ENCODE measurements at regions not wholly inside any gene's neighbourhood (a gene's known extent, or its start where the extent isn't known, plus 50 kb on each side); places are given as distances from the start of the nearest gene placed in this dataset.

DNA sequence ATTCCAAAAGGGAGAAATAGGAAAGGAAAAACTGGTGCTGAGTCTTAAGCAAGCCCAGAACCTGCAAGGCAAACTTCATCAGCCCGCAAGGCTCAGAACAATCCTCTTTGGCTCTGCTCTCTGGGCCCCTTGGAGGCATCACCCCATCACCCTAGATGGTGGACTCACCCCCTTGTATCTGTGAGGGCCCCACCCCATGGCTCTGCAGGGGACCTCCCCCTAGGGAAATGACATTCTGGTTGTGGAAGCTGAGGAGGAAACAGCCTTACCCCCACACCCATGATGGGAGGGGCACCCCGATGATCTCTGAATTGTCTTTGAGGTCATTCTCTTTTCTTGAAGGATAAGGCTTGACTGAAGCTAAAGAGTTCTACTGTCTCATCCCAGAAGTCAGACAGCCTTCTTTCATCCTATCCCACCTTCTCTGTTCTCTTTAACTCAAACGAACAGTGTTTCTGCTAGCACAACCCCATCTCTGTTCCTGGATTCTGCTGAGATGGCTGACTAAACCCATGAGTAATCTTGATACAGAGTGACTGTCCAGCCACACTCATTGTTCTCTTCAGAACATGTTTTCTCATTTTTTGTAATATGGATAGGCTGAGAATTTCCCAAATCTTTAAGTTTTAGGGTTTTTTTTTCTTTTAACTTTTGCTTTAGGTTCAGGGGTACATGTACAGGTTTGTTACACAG is 492.1 kb upstream of the MYT1L start:
- Histone ChIP-seq H3K9me3 (replicated peaks; ENCODE audit: insufficient read depth, low read length) (no peaks in the 10 kb centered on the region), H4K20me1 (ENCODE audit: insufficient read depth, low read length) (no peaks in the 10 kb centered on the region), H3K27me3 (replicated peaks; ENCODE audit: insufficient read depth, low read length) (no peaks in the 10 kb centered on the region), H3K4me1 (ENCODE audit: low read length) (no peaks in the 10 kb centered on the region), H3K9ac (ENCODE audit: low read length) (no peak overlapping the region), H3F3A (ENCODE audit: insufficient read depth, low read length) (no peaks in the 10 kb centered on the region), H3K4me3 (ENCODE audit: low read length) (no peak overlapping the region), H2AFZ (ENCODE audit: low read length) (no peak overlapping the region), H3K9me2 (replicated peaks; ENCODE audit: insufficient read depth, low read length) (no peaks in the 10 kb centered on the region), H3K79me2 (ENCODE audit: low read length) (no peaks in the 10 kb centered on the region), H3K4me2 (ENCODE audit: low read depth, low read length) (no peak overlapping the region), H3K27ac (ENCODE audit: low read length) (no peak overlapping the region), H3K36me3 (replicated peaks; ENCODE audit: insufficient read depth, low read length) (no peaks in the 10 kb centered on the region)
- DNase-seq = no peak
- no peak for TF ChIP-seq EZH2 (optimal IDR thresholded peaks at IDR 0.05; ENCODE audit: low read depth, low read length)
- no peak for TF ChIP-seq EZH2phosphoT487 (IDR thresholded peaks at IDR 0.05; ENCODE audit: low read length)
- TF ChIP-seq, protein P1, sequence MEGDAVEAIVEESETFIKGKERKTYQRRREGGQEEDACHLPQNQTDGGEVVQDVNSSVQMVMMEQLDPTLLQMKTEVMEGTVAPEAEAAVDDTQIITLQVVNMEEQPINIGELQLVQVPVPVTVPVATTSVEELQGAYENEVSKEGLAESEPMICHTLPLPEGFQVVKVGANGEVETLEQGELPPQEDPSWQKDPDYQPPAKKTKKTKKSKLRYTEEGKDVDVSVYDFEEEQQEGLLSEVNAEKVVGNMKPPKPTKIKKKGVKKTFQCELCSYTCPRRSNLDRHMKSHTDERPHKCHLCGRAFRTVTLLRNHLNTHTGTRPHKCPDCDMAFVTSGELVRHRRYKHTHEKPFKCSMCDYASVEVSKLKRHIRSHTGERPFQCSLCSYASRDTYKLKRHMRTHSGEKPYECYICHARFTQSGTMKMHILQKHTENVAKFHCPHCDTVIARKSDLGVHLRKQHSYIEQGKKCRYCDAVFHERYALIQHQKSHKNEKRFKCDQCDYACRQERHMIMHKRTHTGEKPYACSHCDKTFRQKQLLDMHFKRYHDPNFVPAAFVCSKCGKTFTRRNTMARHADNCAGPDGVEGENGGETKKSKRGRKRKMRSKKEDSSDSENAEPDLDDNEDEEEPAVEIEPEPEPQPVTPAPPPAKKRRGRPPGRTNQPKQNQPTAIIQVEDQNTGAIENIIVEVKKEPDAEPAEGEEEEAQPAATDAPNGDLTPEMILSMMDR (IDR thresholded peaks at IDR 0.05; ENCODE audit: low read length) = no peak

DNA sequence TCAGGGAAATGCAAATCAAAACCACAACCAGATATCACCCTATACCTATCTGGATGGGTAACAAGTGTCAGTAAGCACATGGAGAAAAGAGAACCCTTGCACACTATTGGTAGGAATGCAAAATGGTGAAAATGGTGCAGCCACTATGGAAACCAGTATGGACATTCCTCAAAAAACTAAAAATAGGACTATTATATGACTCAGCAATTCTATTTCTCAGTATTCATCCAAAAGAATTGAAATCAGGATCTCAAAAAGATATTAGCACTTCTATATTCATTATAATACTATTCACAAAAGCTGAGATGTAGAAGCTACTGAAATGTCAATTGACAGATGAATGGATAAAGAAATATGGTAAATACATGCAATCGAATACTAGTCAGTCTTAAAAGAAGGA is 491.1 kb upstream of the MYT1L start:
- no peak for TF ChIP-seq EZH2 (optimal IDR thresholded peaks at IDR 0.05; ENCODE audit: low read depth, low read length)
- TF ChIP-seq, protein P1 (IDR thresholded peaks at IDR 0.05; ENCODE audit: low read length) = no peak
- TF ChIP-seq EZH2phosphoT487 (IDR thresholded peaks at IDR 0.05; ENCODE audit: low read length) = no peak
- Histone ChIP-seq H4K20me1 (ENCODE audit: insufficient read depth, low read length) (no peaks in the 10 kb centered on the region), H3K79me2 (ENCODE audit: low read length) (no peaks in the 10 kb centered on the region)

DNA sequence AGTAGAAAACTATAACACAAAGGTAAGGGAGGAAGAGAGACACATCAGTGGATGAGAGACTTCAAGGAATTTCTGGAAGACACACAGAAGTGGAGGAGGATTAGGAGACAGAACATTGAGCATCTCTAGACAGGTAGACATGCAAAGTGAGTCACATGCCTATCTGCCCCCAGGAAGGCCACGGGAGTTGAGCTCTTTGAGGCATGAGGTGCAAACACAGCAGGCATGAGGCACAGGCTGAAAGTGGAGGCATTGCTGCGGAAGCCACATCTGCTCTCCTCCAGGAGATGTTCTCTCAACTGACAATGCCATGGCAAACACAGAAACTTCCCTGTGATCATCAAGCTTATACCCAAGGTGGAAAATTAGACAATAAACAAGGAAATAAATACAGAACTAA is 481.6 kb upstream of the MYT1L start:
- DNase-seq = no peak
- no peak overlapping the region for H3K27ac ChIP-seq (ENCODE audit: low read length)
- H3K4me2 ChIP-seq (ENCODE audit: low read depth, low read length) = no peak overlapping the region
- H3K36me3 ChIP-seq (replicated peaks; ENCODE audit: insufficient read depth, low read length) = no peaks in the 10 kb centered on the region
- no peaks in the 10 kb centered on the region for H3F3A ChIP-seq (ENCODE audit: insufficient read depth, low read length)
- no peaks in the 10 kb centered on the region for H3K79me2 ChIP-seq (ENCODE audit: low read length)
- H2AFZ ChIP-seq (ENCODE audit: low read length) = no peak overlapping the region
- no peaks in the 10 kb centered on the region for H4K20me1 ChIP-seq (ENCODE audit: insufficient read depth, low read length)
- H3K9me3 ChIP-seq (replicated peaks; ENCODE audit: insufficient read depth, low read length) = no peaks in the 10 kb centered on the region
- no peak overlapping the region for H3K9ac ChIP-seq (ENCODE audit: low read length)
- H3K4me3 ChIP-seq (ENCODE audit: low read length) = no peak overlapping the region
- H3K4me1 ChIP-seq (ENCODE audit: low read length) = no peaks in the 10 kb centered on the region
- H3K27me3 ChIP-seq (replicated peaks; ENCODE audit: insufficient read depth, low read length) = no peaks in the 10 kb centered on the region
- no peaks in the 10 kb centered on the region for H3K9me2 ChIP-seq (replicated peaks; ENCODE audit: insufficient read depth, low read length)
- TF ChIP-seq EZH2phosphoT487 (IDR thresholded peaks at IDR 0.05; ENCODE audit: low read length) = no peak
- TF ChIP-seq EZH2 (optimal IDR thresholded peaks at IDR 0.05; ENCODE audit: low read depth, low read length) = no peak
- TF ChIP-seq, protein P1 (IDR thresholded peaks at IDR 0.05; ENCODE audit: low read length) = no peak

More for the DNA sequence above, 491.1 kb upstream of the MYT1L start:
- Histone ChIP-seq H3K36me3 (replicated peaks; ENCODE audit: insufficient read depth, low read length) (no peaks in the 10 kb centered on the region), H3F3A (ENCODE audit: insufficient read depth, low read length) (no peaks in the 10 kb centered on the region), H3K9ac (ENCODE audit: low read length) (no peak overlapping the region), H3K9me3 (replicated peaks; ENCODE audit: insufficient read depth, low read length) (no peaks in the 10 kb centered on the region), H3K27ac (ENCODE audit: low read length) (no peak overlapping the region), H3K4me2 (ENCODE audit: low read depth, low read length) (no peak overlapping the region), H3K4me3 (ENCODE audit: low read length) (no peak overlapping the region), H3K9me2 (replicated peaks; ENCODE audit: insufficient read depth, low read length) (no peaks in the 10 kb centered on the region), H3K4me1 (ENCODE audit: low read length) (no peaks in the 10 kb centered on the region), H2AFZ (ENCODE audit: low read length) (no peak overlapping the region), H3K27me3 (replicated peaks; ENCODE audit: insufficient read depth, low read length) (no peaks in the 10 kb centered on the region)
- no peak for DNase-seq

All from MM.1S (cell line).